ENCODE measurements at regions not wholly inside any gene's neighbourhood (a gene's known extent, or its start where the extent isn't known, plus 50 kb on each side); places are given as distances from the start of the nearest gene placed in this dataset.

DNA sequence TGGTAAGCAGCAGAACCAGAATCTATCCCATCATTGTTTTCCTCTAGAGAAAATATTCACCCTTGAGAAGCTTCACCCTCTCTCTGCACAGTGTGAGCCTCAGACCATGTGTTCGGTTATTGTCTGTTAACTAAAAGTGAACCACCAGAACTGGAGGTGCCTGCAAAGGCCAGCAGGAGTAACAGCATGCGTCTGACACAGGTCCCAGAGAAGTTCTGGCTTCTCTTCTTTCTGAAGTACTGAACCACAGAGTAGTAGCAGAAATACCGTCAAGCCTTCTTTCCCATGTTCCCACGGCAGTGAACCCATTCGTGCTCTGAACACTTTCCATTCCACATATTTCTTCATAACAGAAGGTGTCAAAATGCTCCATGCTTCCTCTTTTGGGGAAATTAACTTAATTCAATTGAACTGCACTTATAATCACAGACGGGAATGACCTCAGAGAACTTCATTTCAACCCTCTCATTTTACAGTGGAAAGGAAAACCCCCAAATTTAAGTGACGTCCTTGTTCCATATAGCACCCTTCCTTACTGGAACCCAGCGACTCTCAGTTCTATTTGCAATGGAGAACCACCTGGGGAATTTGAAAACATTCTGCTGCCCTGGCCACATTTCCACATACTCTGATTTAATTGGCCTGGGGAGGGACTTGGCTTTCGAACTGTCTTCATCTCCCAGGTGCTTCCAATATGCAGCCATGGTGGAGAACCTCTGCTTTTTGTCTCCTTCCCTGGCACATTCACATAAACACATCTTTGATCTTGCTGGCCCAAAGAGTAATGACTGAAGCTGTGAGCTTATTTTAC lies 519.1 kb downstream of the RNF144A start:
- Mint-ChIP-seq H3K4me1 (ENCODE audit: low read depth, unreplicated experiment) (no peaks in the 10 kb centered on the region), H3K27me3 (ENCODE audit: insufficient read depth, unreplicated experiment) (peaks cover 7% of the 10 kb centered on the region), H3K4me3 (ENCODE audit: unreplicated experiment) (no peak overlapping the region), H3K27ac (ENCODE audit: unreplicated experiment) (no peak overlapping the region), H3K36me3 (ENCODE audit: insufficient read depth, unreplicated experiment) (no peaks in the 10 kb centered on the region), H3K9me3 (ENCODE audit: unreplicated experiment) (peaks cover 12% of the 10 kb centered on the region)
- Histone ChIP-seq H3K27me3 (replicated peaks; ENCODE audit: control insufficient read depth, insufficient read depth, low read length) (no peaks in the 10 kb centered on the region; the same call in 1 of the 2 replicates), H3K9me3 (peaks cover 7% of the 10 kb centered on the region; the same call in 1 of the 2 replicates), H3K4me3 (ENCODE audit: low read depth, low read length) (no peak overlapping the region), H3K4me1 (no peaks in the 10 kb centered on the region), H3K36me3 (ENCODE audit: control insufficient read depth, insufficient read depth, low read length) (no peaks in the 10 kb centered on the region)
- ChIA-PET POLR2A (no interaction called here), CTCF (no interaction called here)
- intact Hi-C loops (cut with micrococcal nuclease; ENCODE audit: unreplicated experiment): no loop called here
- TF ChIP-seq, protein P1, sequence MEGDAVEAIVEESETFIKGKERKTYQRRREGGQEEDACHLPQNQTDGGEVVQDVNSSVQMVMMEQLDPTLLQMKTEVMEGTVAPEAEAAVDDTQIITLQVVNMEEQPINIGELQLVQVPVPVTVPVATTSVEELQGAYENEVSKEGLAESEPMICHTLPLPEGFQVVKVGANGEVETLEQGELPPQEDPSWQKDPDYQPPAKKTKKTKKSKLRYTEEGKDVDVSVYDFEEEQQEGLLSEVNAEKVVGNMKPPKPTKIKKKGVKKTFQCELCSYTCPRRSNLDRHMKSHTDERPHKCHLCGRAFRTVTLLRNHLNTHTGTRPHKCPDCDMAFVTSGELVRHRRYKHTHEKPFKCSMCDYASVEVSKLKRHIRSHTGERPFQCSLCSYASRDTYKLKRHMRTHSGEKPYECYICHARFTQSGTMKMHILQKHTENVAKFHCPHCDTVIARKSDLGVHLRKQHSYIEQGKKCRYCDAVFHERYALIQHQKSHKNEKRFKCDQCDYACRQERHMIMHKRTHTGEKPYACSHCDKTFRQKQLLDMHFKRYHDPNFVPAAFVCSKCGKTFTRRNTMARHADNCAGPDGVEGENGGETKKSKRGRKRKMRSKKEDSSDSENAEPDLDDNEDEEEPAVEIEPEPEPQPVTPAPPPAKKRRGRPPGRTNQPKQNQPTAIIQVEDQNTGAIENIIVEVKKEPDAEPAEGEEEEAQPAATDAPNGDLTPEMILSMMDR (IDR thresholded peaks at IDR 0.05; ENCODE audit: insufficient read depth in 1 of 2, low read depth in 1 of 2, low read length in 1 of 2, severe bottlenecking in 1 of 2, unreplicated experiment in 1 of 2): no peak
- BruUV-seq (replicated peaks): no TSS peak
- no peak for DNase-seq

DNA sequence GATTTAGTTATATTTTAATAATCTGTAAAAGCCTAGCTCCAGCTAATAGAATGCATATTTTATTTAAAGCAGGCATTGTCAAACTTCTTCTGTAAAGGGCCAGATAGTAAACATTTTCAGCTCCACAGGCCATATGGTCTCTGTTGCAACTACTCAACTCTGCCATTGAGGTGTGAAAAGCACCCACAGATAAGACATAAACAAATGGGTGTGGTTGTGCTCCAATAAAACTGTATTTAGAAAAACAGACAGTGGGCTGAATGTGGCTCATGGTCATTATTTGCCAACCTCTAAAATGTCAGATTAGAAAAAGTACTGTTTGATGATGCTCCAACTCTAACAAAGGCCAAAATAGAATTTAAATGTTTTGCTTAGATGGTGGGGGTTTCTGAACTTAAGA lies 519.9 kb downstream of the RNF144A start:
- Mint-ChIP-seq H3K9me3 (ENCODE audit: unreplicated experiment) (peaks cover 12% of the 10 kb centered on the region), H3K4me3 (ENCODE audit: unreplicated experiment) (no peak overlapping the region), H3K27me3 (ENCODE audit: insufficient read depth, unreplicated experiment) (peaks cover 9% of the 10 kb centered on the region), H3K27ac (ENCODE audit: unreplicated experiment) (no peak overlapping the region), H3K4me1 (ENCODE audit: low read depth, unreplicated experiment) (no peaks in the 10 kb centered on the region), H3K36me3 (ENCODE audit: insufficient read depth, unreplicated experiment) (no peaks in the 10 kb centered on the region)
- Histone ChIP-seq H3K27me3 (replicated peaks; ENCODE audit: control insufficient read depth, insufficient read depth, low read length) (no peaks in the 10 kb centered on the region; the same call in 1 of the 2 replicates), H3K4me3 (ENCODE audit: low read depth, low read length) (no peak overlapping the region), H3K36me3 (ENCODE audit: control insufficient read depth, insufficient read depth, low read length) (no peaks in the 10 kb centered on the region), H3K4me1 (no peaks in the 10 kb centered on the region), H3K9me3 (peaks cover 7% of the 10 kb centered on the region; the same call in 1 of the 2 replicates)
- POLR2A ChIA-PET: no interaction called here
- intact Hi-C loops (cut with micrococcal nuclease; ENCODE audit: unreplicated experiment): no loop called here
- TF ChIP-seq, protein P1 (IDR thresholded peaks at IDR 0.05; ENCODE audit: insufficient read depth in 1 of 2, low read depth in 1 of 2, low read length in 1 of 2, severe bottlenecking in 1 of 2, unreplicated experiment in 1 of 2): no peak
- CTCF ChIA-PET: no interaction called here
- no peak for DNase-seq
- no TSS peak for BruUV-seq (replicated peaks)

DNA sequence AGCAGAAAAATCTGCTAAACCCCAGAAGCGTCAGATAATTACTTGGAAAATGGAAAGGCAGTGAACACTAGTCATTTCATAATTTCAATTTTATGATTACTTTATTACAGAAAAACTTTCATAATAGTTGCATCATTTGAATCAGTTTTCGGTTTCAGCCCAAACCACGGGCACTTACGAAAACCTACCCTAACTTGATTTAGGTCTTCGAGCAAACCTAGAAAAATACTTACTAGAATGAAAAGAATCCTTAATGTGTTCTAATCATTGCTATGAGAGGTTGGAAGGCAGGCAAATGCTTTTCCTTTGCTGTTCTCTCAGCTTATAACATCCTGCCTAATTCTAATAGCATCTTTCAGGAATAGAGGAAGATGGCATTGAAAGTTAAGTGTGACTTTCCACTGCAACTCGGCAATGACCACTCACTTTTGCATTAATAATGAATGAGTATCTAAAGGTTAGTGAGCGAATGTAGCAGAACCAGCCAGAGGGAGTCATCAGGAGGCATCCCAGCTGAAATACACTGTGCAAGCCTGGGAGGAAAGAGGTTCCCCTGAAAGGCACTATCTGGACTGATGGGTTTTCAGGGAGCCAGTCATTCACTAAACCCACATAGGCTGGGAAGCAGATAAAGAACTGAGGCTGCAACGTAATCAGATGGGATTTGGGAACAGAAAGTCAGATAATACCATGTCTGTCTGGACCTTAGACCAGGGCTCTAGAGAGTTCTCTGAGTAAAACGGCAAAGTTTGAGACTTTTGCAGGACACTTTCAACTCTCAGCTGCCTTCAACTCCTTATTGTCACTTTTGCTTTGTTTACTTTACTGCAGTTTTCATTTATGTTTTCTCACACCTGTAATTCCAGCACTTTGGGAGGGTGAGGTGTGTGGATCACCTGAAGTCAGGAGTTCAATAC lies 520.8 kb downstream of the RNF144A start:
- H3K4me1 Mint-ChIP-seq (ENCODE audit: low read depth, unreplicated experiment): no peaks in the 10 kb centered on the region
- Histone ChIP-seq H3K36me3 (ENCODE audit: control insufficient read depth, insufficient read depth, low read length) (no peaks in the 10 kb centered on the region), H3K27me3 (replicated peaks; ENCODE audit: control insufficient read depth, insufficient read depth, low read length) (no peaks in the 10 kb centered on the region; the same call in 1 of the 2 replicates), H3K4me3 (ENCODE audit: low read depth, low read length) (no peak overlapping the region), H3K9me3 (peaks cover 7% of the 10 kb centered on the region; the same call in 1 of the 2 replicates), H3K4me1 (no peaks in the 10 kb centered on the region)
- peaks cover 12% of the 10 kb centered on the region for H3K9me3 Mint-ChIP-seq (ENCODE audit: unreplicated experiment)
- TF ChIP-seq, protein P1 (IDR thresholded peaks at IDR 0.05; ENCODE audit: insufficient read depth in 1 of 2, low read depth in 1 of 2, low read length in 1 of 2, severe bottlenecking in 1 of 2, unreplicated experiment in 1 of 2): no peak
- H3K36me3 Mint-ChIP-seq (ENCODE audit: insufficient read depth, unreplicated experiment): no peaks in the 10 kb centered on the region
- CTCF ChIA-PET: no interaction called here
- DNase-seq: no peak
- H3K27ac Mint-ChIP-seq (ENCODE audit: unreplicated experiment): no peak overlapping the region
- peaks cover 11% of the 10 kb centered on the region for H3K27me3 Mint-ChIP-seq (ENCODE audit: insufficient read depth, unreplicated experiment)
- BruUV-seq (replicated peaks): no TSS peak
- intact Hi-C loops (cut with micrococcal nuclease; ENCODE audit: unreplicated experiment): no loop called here
- H3K4me3 Mint-ChIP-seq (ENCODE audit: unreplicated experiment): no peak overlapping the region
- POLR2A ChIA-PET: no interaction called here

All from Caco-2 (cell line).